Erythroblast (primary cell): ENCODE measurements at regions not wholly inside any gene's neighbourhood (a gene's known extent, or its start where the extent isn't known, plus 50 kb on each side); places are given as distances from the start of the nearest gene placed in this dataset.

Experiments
- DNase-seq, 2 experiments: peaks; one replicate each; lab custom pipeline; 2025; lab: John Stamatoyannopoulos, UW
- GATA1 ChIP-seq: IDR thresholded peaks from 2 replicates; pipeline ENCODE4 v1.6.1; 2011; ENCODE audit warnings: low read depth, mild to moderate bottlenecking, control low read depth, low read length, moderate library complexity
- POLR2A ChIP-seq: IDR thresholded peaks from 2 replicates; pipeline ENCODE4 v1.6.1; 2011; ENCODE audit warnings: mild to moderate bottlenecking, low read length

GRCh38 chr20:61130156-61130555 is 121.9 kb upstream of the CDH4 start:
- TF ChIP-seq POLR2A = no peak
- TF ChIP-seq GATA1 = no peak
- DNase-seq = no peak

- TF ChIP-seq GATA1 (no peak), POLR2A (no peak)
- DNase-seq = no peak
These were observed 120.1 kb upstream of the CDH4 start for GRCh38 chr20:61131944-61132343.

- DNase-seq = no peak
- TF ChIP-seq POLR2A = no peak
- no peak for TF ChIP-seq GATA1
These were observed 118.5 kb upstream of the CDH4 start for GRCh38 chr20:61133611-61134010.

- DNase-seq = no peak
These were observed 117.6 kb upstream of the CDH4 start for GRCh38 chr20:61134296-61135030.

GRCh38 chr20:61135266-61135665 is 116.8 kb upstream of the CDH4 start:
- no peak for DNase-seq
- TF ChIP-seq POLR2A = no peak
- no peak for TF ChIP-seq GATA1

More at GRCh38 chr20:61134296-61135030, 117.6 kb upstream of the CDH4 start:
- TF ChIP-seq GATA1 (no peak), POLR2A (no peak)

GRCh38 chr20:61135968-61136367 is 116.1 kb upstream of the CDH4 start:
- DNase-seq = no peak
- no peak for TF ChIP-seq GATA1
- no peak for TF ChIP-seq POLR2A

GRCh38 chr20:61138566-61138965 is 113.5 kb upstream of the CDH4 start:
- TF ChIP-seq POLR2A (no peak), GATA1 (no peak)
- DNase-seq = no peak

- TF ChIP-seq GATA1 = no peak
- no peak for TF ChIP-seq POLR2A
- DNase-seq = no peak
These were observed 113.0 kb upstream of the CDH4 start for GRCh38 chr20:61139031-61139430.

- DNase-seq = no peak
- no peak for TF ChIP-seq POLR2A
- no peak for TF ChIP-seq GATA1
These were observed 111.5 kb upstream of the CDH4 start for GRCh38 chr20:61140576-61140975.

- TF ChIP-seq GATA1 = no peak
- no peak for TF ChIP-seq POLR2A
- DNase-seq = no peak
These were observed 106.0 kb upstream of the CDH4 start for GRCh38 chr20:61146023-61146422.

GRCh38 chr20:61149636-61150035 is 102.4 kb upstream of the CDH4 start:
- no peak for TF ChIP-seq GATA1
- TF ChIP-seq POLR2A = no peak
- DNase-seq = no peak

GRCh38 chr20:61157301-61157700 is 94.8 kb upstream of the CDH4 start:
- no peak for TF ChIP-seq GATA1
- TF ChIP-seq POLR2A = no peak
- no peak for DNase-seq

GRCh38 chr20:61159957-61160686 is 91.9 kb upstream of the CDH4 start:
- TF ChIP-seq POLR2A (no peak), GATA1 (no peak)
- no peak for DNase-seq

GRCh38 chr20:61161726-61162390 is 90.2 kb upstream of the CDH4 start:
- DNase-seq = no peak
- no peak for TF ChIP-seq POLR2A
- no peak for TF ChIP-seq GATA1
